ENCODE measurements at regions not wholly inside any gene's neighbourhood (a gene's known extent, or its start where the extent isn't known, plus 50 kb on each side); places are given as distances from the start of the nearest gene placed in this dataset.
"Not testable (repeated sequence)": the region's sequence is repeated elsewhere in the genome, so short reads cannot be mapped to it uniquely, and the experiment has no call there.

GRCh38 chr14:106058342-106058741 is 532.0 kb downstream of the TMEM121 start:
- FAIRE-seq (no peak), DNase-seq (ENCODE audit: insufficient read length, low spot score) (no peak)
- TF ChIP-seq, protein P1, sequence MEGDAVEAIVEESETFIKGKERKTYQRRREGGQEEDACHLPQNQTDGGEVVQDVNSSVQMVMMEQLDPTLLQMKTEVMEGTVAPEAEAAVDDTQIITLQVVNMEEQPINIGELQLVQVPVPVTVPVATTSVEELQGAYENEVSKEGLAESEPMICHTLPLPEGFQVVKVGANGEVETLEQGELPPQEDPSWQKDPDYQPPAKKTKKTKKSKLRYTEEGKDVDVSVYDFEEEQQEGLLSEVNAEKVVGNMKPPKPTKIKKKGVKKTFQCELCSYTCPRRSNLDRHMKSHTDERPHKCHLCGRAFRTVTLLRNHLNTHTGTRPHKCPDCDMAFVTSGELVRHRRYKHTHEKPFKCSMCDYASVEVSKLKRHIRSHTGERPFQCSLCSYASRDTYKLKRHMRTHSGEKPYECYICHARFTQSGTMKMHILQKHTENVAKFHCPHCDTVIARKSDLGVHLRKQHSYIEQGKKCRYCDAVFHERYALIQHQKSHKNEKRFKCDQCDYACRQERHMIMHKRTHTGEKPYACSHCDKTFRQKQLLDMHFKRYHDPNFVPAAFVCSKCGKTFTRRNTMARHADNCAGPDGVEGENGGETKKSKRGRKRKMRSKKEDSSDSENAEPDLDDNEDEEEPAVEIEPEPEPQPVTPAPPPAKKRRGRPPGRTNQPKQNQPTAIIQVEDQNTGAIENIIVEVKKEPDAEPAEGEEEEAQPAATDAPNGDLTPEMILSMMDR (IDR thresholded peaks at IDR 0.05; ENCODE audit: insufficient read depth, missing control alignments) = no peak

DNA sequence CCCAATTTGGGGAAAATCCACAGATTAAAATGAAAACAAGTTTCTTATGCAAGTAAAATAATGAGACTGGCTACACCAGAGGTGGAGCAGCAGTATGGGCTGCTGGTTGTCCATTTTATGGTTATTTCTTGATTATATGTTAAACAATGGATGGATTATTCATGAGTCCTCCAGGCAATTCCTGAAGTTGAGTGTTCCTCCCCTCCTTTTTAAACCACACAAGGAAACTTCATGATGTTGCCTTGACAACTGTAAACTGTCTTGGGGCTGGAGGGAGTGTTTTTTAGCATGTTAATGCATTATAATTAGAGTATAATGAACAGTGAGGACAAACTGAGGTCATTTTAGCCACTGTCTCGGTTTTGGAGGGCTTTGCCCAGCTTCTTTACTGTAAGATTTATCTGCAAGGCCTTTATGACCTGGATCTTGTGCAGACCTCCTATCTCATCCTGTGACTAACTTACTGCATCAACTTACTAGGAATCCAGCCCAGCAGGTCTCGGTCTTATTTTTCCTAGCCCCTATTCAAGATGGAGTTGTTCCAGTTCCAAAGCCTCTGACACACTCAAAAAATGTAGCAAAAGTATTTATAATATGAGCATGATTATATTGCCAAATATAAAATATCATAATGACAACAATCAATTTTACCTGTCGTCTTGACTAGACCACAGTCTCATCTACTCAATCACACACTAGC is 534.0 kb downstream of the TMEM121 start:
- FAIRE-seq (no peak), DNase-seq (ENCODE audit: insufficient read length, low spot score) (no peak)
- TF ChIP-seq, protein P1 (IDR thresholded peaks at IDR 0.05; ENCODE audit: insufficient read depth, missing control alignments) = no peak

DNA sequence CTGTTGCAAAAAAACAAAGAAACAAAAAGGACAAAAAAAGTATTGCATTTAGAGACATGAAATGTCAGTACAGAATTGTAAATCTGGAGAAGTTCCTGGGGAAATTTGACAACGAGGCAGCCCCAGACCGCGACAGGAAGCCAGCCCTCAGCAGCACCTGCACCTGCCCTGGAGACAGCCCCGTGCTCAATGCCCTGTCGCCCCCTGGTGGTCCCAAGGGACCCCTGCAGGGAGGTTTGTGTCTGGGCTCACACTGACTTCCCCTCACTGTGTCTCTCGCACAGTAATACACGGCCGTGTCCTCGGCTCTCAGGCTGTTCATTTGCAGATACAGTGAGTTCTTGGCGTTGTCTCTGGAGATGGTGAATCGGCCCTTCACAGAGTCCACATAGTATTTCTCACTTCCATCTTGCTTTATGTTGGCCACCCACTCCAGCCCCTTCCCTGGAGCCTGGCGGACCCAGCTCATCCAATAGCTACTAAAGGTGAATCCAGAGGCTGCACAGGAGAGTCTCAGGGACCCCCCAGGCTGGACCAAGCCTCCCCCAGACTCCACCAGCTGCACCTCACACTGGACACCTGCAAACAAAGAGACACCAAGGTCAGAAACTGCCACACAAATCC is 535.6 kb downstream of the TMEM121 start:
- FAIRE-seq; DNase-seq (ENCODE audit: insufficient read length, low spot score): not testable (repeated sequence)

GRCh38 chr14:106062502-106063272 is 536.3 kb downstream of the TMEM121 start:
- no peak for FAIRE-seq
- DNase-seq (ENCODE audit: insufficient read length, low spot score) = no peak
- TF ChIP-seq, protein P1 (IDR thresholded peaks at IDR 0.05; ENCODE audit: insufficient read depth, missing control alignments) = no peak

DNA sequence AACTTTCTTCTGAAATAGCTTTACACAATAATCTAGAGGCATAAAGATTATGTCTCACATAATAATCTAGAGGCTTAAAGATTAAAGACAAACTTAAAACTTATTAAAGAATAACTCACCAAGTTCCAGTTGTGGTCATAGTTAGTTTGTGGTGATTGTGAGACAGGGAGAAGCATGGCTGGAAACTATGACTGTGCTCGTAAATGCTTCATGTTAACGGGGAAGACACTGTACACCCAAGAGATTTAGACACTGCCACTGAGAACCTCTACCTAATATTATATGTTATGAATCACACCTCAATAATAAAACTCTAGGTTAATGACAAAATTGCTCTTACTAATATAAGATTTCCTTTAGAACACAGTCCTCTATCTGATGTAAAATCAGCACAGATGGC is 541.6 kb downstream of the TMEM121 start:
- FAIRE-seq (no peak), DNase-seq (ENCODE audit: insufficient read length, low spot score) (no peak)
- TF ChIP-seq, protein P1 (IDR thresholded peaks at IDR 0.05; ENCODE audit: insufficient read depth, missing control alignments) = no peak

GRCh38 chr14:106069804-106070625 is 543.6 kb downstream of the TMEM121 start:
- FAIRE-seq = no peak
- no peak for DNase-seq (ENCODE audit: insufficient read length, low spot score)
- TF ChIP-seq, protein P1 (IDR thresholded peaks at IDR 0.05; ENCODE audit: insufficient read depth, missing control alignments) = no peak

DNA sequence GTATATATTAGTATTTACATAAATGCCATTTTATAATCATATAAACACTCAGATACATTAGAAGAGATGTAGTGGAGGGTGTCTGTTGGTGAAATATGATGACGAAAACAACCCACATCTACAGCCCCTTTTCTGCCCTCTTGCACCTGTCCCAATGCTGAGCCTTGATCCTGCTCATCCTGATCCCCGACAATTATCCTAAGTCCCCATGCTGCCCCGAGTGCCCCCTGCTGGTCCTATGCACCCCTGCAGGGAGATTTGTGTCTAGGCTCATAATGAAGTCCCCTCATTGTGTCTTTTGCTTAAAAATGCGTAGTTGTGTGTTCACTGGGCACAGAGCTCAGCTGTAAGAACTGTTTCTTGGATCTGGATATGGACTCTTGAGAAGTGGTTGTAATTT is 554.5 kb downstream of the TMEM121 start:
- FAIRE-seq (no peak), DNase-seq (ENCODE audit: insufficient read length, low spot score) (no peak)
- TF ChIP-seq, protein P1 (IDR thresholded peaks at IDR 0.05; ENCODE audit: insufficient read depth, missing control alignments) = no peak

- not testable (repeated sequence) for FAIRE-seq; DNase-seq (ENCODE audit: insufficient read length, low spot score)
Measured at GRCh38 chr14:106081721-106082120, 555.3 kb downstream of the TMEM121 start.
